Tongue (tissue), 1 donor: ENCODE measurements at regions not wholly inside any gene's neighbourhood (a gene's known extent, or its start where the extent isn't known, plus 50 kb on each side); places are given as distances from the start of the nearest gene placed in this dataset. TPM values are rescaled to one million over a fixed set of nuclear protein-coding genes. Genes with fewer than 3 reads are reported as not detected.

Experiments used
- small RNA-seq: library from RNA; depleted of rRNA; stranded (forward); fragments of <200 nt; gene quantifications from one replicate; pipeline ENCODE3, GENCODE V24; 2014; ENCODE audit warnings: low replicate concordance

Small RNA genes lying in the stretch of these regions (small RNA-seq; reads per million reads assigned to genes)
- gene AL355375.2: not detected
